GM23338 (cell line): ENCODE measurements at regions not wholly inside any gene's neighbourhood (a gene's known extent, or its start where the extent isn't known, plus 50 kb on each side); places are given as distances from the start of the nearest gene placed in this dataset.
"Not testable (repeated sequence)": the region's sequence is repeated elsewhere in the genome, so short reads cannot be mapped to it uniquely, and the experiment has no call there.

Experiments
- ATAC-seq: fragments of 200-7000 bp; cut with Tn5 transposase; 3 replicates; pipeline ENCODE4 v1.9.1; 2020
- DNase-seq: peaks from one replicate; pipeline ENCODE4 v3.0.0-alpha.2; 2015; ENCODE audit warnings: low spot score
- H2AFZ ChIP-seq: fragments of 200-600 bp; sonication (generic); 2 replicates; pipeline ENCODE4 v1.8.0; 2016; ENCODE audit warnings: antibody characterized with exemption, mild to moderate bottlenecking, moderate library complexity
- H3F3A ChIP-seq: fragments of 200-600 bp; sonication (generic); replicated peaks from 2 replicates; pipeline ENCODE4 v1.8.0; 2017; ENCODE audit warnings: antibody characterized with exemption, mixed run types, low read depth
- H3K27ac ChIP-seq: fragments of 200-600 bp; sonication (generic); 2 replicates; pipeline ENCODE4 v1.6.1; 2016; ENCODE audit warnings: low read depth
- H3K27me3 ChIP-seq: fragments of 200-600 bp; sonication (generic); 2 replicates; pipeline ENCODE4 v1.8.0; 2016; ENCODE audit warnings: mild to moderate bottlenecking, mixed run types, moderate library complexity; ENCODE audit not compliant: insufficient read depth
- H3K36me3 ChIP-seq: fragments of 200-600 bp; sonication (generic); 2 replicates; pipeline ENCODE4 v1.8.0; 2016; ENCODE audit warnings: mild to moderate bottlenecking; ENCODE audit not compliant: insufficient read depth
- H3K4me1 ChIP-seq: fragments of 200-600 bp; sonication (generic); 2 replicates; pipeline ENCODE4 v1.8.0; 2016; ENCODE audit warnings: mild to moderate bottlenecking, moderate library complexity; ENCODE audit not compliant: insufficient read depth
- H3K4me2 ChIP-seq: fragments of 200-600 bp; sonication (generic); 2 replicates; pipeline ENCODE4 v1.7.1; 2017; ENCODE audit warnings: mixed run types
- H3K4me3 ChIP-seq: fragments of 200-600 bp; sonication (generic); 2 replicates; pipeline ENCODE4 v1.6.1; 2016; ENCODE audit warnings: mixed run types
- H3K79me2 ChIP-seq: fragments of 200-600 bp; sonication (generic); replicated peaks from 2 replicates; pipeline ENCODE4 v1.8.0; 2017; ENCODE audit warnings: mild to moderate bottlenecking; ENCODE audit not compliant: insufficient read depth
- H3K9me2 ChIP-seq: fragments of 200-600 bp; sonication (generic); 2 replicates; pipeline ENCODE4 v1.8.0; 2017; ENCODE audit not compliant: insufficient read depth
- H4K20me1 ChIP-seq: fragments of 200-600 bp; sonication (generic); replicated peaks from 2 replicates; pipeline ENCODE4 v1.8.0; 2017; ENCODE audit warnings: mild to moderate bottlenecking; ENCODE audit not compliant: insufficient read depth
- H3K27ac Mint-ChIP-seq: 2 replicates; pipeline ENCODE4 v1.8.0; 2020; ENCODE audit warnings: inconsistent platforms, mild to moderate bottlenecking, moderate library complexity, mixed read lengths
- H3K27me3 Mint-ChIP-seq: 3 replicates; pipeline ENCODE4 v1.8.0; 2022; ENCODE audit warnings: low read depth, mild to moderate bottlenecking, moderate library complexity, mixed read lengths, inconsistent platforms; ENCODE audit not compliant: insufficient read depth, poor library complexity
- H3K36me3 Mint-ChIP-seq: 3 replicates; pipeline ENCODE4 v1.8.0; 2021; ENCODE audit warnings: low read depth, mild to moderate bottlenecking, inconsistent platforms, moderate library complexity, mixed read lengths
- H3K4me1 Mint-ChIP-seq: 3 replicates; pipeline ENCODE4 v1.8.0; 2020; ENCODE audit warnings: mild to moderate bottlenecking, inconsistent platforms, mixed read lengths
- H3K4me3 Mint-ChIP-seq: 3 replicates; pipeline ENCODE4 v1.8.0; 2021; ENCODE audit warnings: moderate library complexity, mild to moderate bottlenecking, inconsistent platforms, mixed read lengths
- H3K9me3 Mint-ChIP-seq: 3 replicates; pipeline ENCODE4 v1.8.0; 2020; ENCODE audit warnings: moderate library complexity, mild to moderate bottlenecking, inconsistent platforms, mixed read lengths
- CREB1 ChIP-seq: fragments of 250-450 bp; sonication (Bioruptor Pico); IDR thresholded peaks from 2 replicates; pipeline ENCODE4 v1.5.0; 2020; ENCODE audit warnings: low read depth, mild to moderate bottlenecking, moderate library complexity
- CTCF ChIP-seq, 2 experiments: fragments of 200-600 bp in 1 of 2; sonication (generic) in 1 of 2; conservative IDR thresholded peaks; 2 replicates each; pipeline versions ENCODE4 v1.5.1 to v1.6.1; 2016 to 2017; ENCODE audit warnings: antibody characterized with exemption in 2 of 2, low read depth in 2 of 2, mild to moderate bottlenecking in 2 of 2, moderate library complexity in 1 of 2
- ETS1 ChIP-seq: IDR thresholded peaks from 2 replicates; pipeline ENCODE4 v1.6.1; 2016; ENCODE audit warnings: antibody characterized with exemption
- EZH2phosphoT487 ChIP-seq: fragments of 200-600 bp; sonication (generic); IDR thresholded peaks from one replicate; pipeline ENCODE4 v1.8.1; 2018; ENCODE audit warnings: antibody characterized with exemption; ENCODE audit not compliant: unreplicated experiment
- JUNB ChIP-seq: IDR thresholded peaks from one replicate; pipeline ENCODE4 v1.6.1; 2016; ENCODE audit warnings: antibody characterized with exemption; ENCODE audit not compliant: unreplicated experiment
- NANOG ChIP-seq: IDR thresholded peaks from 2 replicates; pipeline ENCODE4 v1.6.1; 2016; ENCODE audit warnings: antibody characterized with exemption, borderline replicate concordance
- POLR2AphosphoS5 ChIP-seq: IDR thresholded peaks from 2 replicates; pipeline ENCODE4 v1.6.1; 2016; ENCODE audit warnings: antibody characterized with exemption, low read depth
- REST ChIP-seq: IDR thresholded peaks from one replicate; pipeline ENCODE4 v1.6.1; 2018; ENCODE audit warnings: antibody characterized with exemption; ENCODE audit not compliant: unreplicated experiment
- STAT1 ChIP-seq: IDR thresholded peaks from one replicate; pipeline ENCODE4 v1.6.1; 2016; ENCODE audit warnings: antibody characterized with exemption; ENCODE audit not compliant: unreplicated experiment

GRCh38 chr7:24396387-24396786 is 112.4 kb downstream of the NPY start:
- Histone ChIP-seq H3K27ac (peak overlapping the region; percentile 92), H3K4me3 (peak overlapping the region; percentile 63), H3K4me2 (peak overlapping the region; percentile 76), H3K36me3 (peaks cover 13% of the 10 kb centered on the region; the same call in 1 of the 2 replicates), H3K4me1 (peaks cover 42% of the 10 kb centered on the region), H3K79me2 (peaks cover 90% of the 10 kb centered on the region), H3F3A (peaks cover 11% of the 10 kb centered on the region; the same call in 1 of the 2 replicates)
- TF ChIP-seq POLR2AphosphoS5: peak; percentile 66
- peak; percentile 43; the same call in 1 of the 2 replicates for TF ChIP-seq NANOG
- H3K9me3 Mint-ChIP-seq, ATAC-seq, H3K27me3 ChIP-seq, H4K20me1 ChIP-seq, H3K9me2 ChIP-seq, H2AFZ ChIP-seq, DNase-seq: not testable (repeated sequence)
- H3K27ac Mint-ChIP-seq: peak overlapping the region; percentile 99
- H3K27me3 Mint-ChIP-seq: peaks cover 31% of the 10 kb centered on the region
- H3K4me3 Mint-ChIP-seq: peak overlapping the region; percentile 95
- H3K4me1 Mint-ChIP-seq: peaks cover 60% of the 10 kb centered on the region
- H3K36me3 Mint-ChIP-seq: peaks cover 71% of the 10 kb centered on the region

- Histone ChIP-seq H3K9me2 (no peaks in the 10 kb centered on the region), H2AFZ (no peak overlapping the region), H3K4me3 (peak overlapping the region; percentile 63), H3K79me2 (peaks cover 72% of the 10 kb centered on the region), H3K27ac (peak overlapping the region; percentile 93), H3K27me3 (no peaks in the 10 kb centered on the region), H3K4me1 (peaks cover 51% of the 10 kb centered on the region), H3K36me3 (peaks cover 47% of the 10 kb centered on the region), H3K4me2 (peak overlapping the region; percentile 85), H4K20me1 (no peaks in the 10 kb centered on the region; the same call in 1 of the 2 replicates), H3F3A (peaks cover 54% of the 10 kb centered on the region)
- ATAC-seq (peak; percentile 20), DNase-seq (no peak)
- H3K27me3 Mint-ChIP-seq: peaks cover 37% of the 10 kb centered on the region
- H3K4me1 Mint-ChIP-seq: peaks cover 66% of the 10 kb centered on the region
- H3K27ac Mint-ChIP-seq: peak overlapping the region; percentile 90
- H3K4me3 Mint-ChIP-seq: peak overlapping the region; percentile 95
- peaks cover 15% of the 10 kb centered on the region for H3K9me3 Mint-ChIP-seq
- peaks cover 99% of the 10 kb centered on the region for H3K36me3 Mint-ChIP-seq
- TF ChIP-seq NANOG (peak; percentile 51; the same call in 1 of the 2 replicates), EZH2phosphoT487 (no peak), POLR2AphosphoS5 (peak; percentile 36), STAT1 (no peak), CREB1 (CRISPR knock-in tag) (no peak), REST (no peak), ETS1 (no peak), JUNB (no peak), CTCF (conservative IDR thresholded peaks at IDR 0.05; ENCODE audit: low read depth in 2 of 2) (peak in 1 of 2 experiments; percentile 61; a peak in 3 of 4 replicates)
Measured at GRCh38 chr7:24401628-24402593, 117.9 kb downstream of the NPY start.
